ENCODE measurements at regions not wholly inside any gene's neighbourhood (a gene's known extent, or its start where the extent isn't known, plus 50 kb on each side); places are given as distances from the start of the nearest gene placed in this dataset.

DNA sequence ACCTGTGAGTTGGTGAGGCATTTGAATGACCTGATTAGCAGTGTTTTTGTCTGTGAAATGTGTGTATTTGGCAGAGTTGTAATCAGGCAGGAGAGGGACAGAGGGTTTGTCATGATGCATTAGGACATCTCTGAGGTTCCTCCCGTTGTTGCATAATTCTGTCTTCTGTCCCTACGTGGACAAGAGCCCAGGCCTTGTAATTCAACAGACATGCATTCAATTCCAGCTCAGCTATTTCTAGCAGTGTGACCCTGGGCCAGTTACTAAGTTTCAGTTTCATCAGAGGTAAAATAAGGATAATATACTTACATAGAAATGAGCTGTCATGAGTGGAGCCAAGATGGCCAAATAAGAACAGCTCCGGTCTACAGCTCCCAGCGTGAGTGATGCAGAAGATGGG lies 208.6 kb downstream of the SLC38A4 start:
- Mint-ChIP-seq H3K27me3 (ENCODE audit: unreplicated experiment) (no peaks in the 10 kb centered on the region), H3K27ac (ENCODE audit: unreplicated experiment) (no peak overlapping the region), H3K9me3 (ENCODE audit: low read depth, unreplicated experiment) (peaks cover 14% of the 10 kb centered on the region), H3K4me3 (ENCODE audit: low read depth, unreplicated experiment) (no peak overlapping the region), H3K36me3 (ENCODE audit: insufficient read depth, unreplicated experiment) (no peaks in the 10 kb centered on the region), H3K4me1 (ENCODE audit: low read depth, unreplicated experiment) (no peaks in the 10 kb centered on the region)
- no peak for DNase-seq
- intact Hi-C loops (cut with micrococcal nuclease; ENCODE audit: unreplicated experiment) = no loop called here
- no TSS peak for BruUV-seq (replicated peaks)
- CTCF ChIA-PET = no interaction called here
- TF ChIP-seq, protein P1, sequence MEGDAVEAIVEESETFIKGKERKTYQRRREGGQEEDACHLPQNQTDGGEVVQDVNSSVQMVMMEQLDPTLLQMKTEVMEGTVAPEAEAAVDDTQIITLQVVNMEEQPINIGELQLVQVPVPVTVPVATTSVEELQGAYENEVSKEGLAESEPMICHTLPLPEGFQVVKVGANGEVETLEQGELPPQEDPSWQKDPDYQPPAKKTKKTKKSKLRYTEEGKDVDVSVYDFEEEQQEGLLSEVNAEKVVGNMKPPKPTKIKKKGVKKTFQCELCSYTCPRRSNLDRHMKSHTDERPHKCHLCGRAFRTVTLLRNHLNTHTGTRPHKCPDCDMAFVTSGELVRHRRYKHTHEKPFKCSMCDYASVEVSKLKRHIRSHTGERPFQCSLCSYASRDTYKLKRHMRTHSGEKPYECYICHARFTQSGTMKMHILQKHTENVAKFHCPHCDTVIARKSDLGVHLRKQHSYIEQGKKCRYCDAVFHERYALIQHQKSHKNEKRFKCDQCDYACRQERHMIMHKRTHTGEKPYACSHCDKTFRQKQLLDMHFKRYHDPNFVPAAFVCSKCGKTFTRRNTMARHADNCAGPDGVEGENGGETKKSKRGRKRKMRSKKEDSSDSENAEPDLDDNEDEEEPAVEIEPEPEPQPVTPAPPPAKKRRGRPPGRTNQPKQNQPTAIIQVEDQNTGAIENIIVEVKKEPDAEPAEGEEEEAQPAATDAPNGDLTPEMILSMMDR (IDR thresholded peaks at IDR 0.05; ENCODE audit: unreplicated experiment) = no peak

DNA sequence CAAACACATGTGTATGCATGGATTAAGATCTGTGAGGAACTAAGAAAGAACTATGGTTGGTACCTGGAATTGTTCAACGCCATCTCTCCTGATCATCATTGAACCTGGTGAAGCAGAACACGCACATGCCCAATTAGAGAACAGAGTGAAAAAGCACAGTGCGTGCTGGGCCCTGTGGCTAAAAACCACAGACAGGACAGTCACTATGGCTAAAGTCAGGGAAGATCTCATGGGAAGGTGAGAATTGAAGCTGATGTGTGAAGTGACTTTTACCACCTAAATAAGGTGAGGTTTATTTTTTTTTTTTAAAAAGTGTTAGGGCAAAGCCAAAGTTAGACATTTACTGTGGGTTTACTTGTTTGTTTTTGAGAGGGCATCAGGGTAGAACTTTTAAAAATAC lies 215.0 kb downstream of the SLC38A4 start:
- H3K9me3 Mint-ChIP-seq (ENCODE audit: low read depth, unreplicated experiment) = peaks cover 6% of the 10 kb centered on the region
- no peaks in the 10 kb centered on the region for H3K36me3 Mint-ChIP-seq (ENCODE audit: insufficient read depth, unreplicated experiment)
- no peak overlapping the region for H3K4me3 Mint-ChIP-seq (ENCODE audit: low read depth, unreplicated experiment)
- no peaks in the 10 kb centered on the region for H3K4me1 Mint-ChIP-seq (ENCODE audit: low read depth, unreplicated experiment)
- no peak overlapping the region for H3K27ac Mint-ChIP-seq (ENCODE audit: unreplicated experiment)
- TF ChIP-seq, protein P1 (IDR thresholded peaks at IDR 0.05; ENCODE audit: unreplicated experiment) = no peak
- BruUV-seq (replicated peaks) = no TSS peak
- intact Hi-C loops (cut with micrococcal nuclease; ENCODE audit: unreplicated experiment) = no loop called here
- CTCF ChIA-PET = no interaction called here
- DNase-seq = no peak
- no peaks in the 10 kb centered on the region for H3K27me3 Mint-ChIP-seq (ENCODE audit: unreplicated experiment)

DNA sequence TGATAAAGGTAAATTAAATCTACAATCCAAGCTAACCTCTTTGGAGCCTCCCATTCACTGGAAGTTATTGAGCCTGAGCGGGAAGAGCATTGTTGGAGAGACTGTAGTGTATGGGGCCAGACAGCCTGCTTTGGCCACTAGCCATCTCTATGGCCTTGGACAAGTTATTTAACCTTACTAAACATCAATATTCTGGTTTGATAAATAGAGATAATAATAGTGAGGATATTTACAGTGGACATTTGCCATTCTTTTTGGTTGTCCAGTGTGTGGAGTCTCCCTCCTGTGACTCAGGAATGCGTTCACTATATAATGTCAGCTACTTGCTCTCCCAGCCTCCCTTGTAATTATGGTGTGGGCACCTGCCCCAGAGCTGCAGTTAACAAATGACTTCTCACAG lies 216.1 kb downstream of the SLC38A4 start:
- peaks cover 6% of the 10 kb centered on the region for H3K9me3 Mint-ChIP-seq (ENCODE audit: low read depth, unreplicated experiment)
- intact Hi-C loops (cut with micrococcal nuclease; ENCODE audit: unreplicated experiment) = no loop called here
- no peak for DNase-seq
- H3K4me3 Mint-ChIP-seq (ENCODE audit: low read depth, unreplicated experiment) = no peak overlapping the region
- CTCF ChIA-PET = no interaction called here
- no peak overlapping the region for H3K27ac Mint-ChIP-seq (ENCODE audit: unreplicated experiment)
- H3K27me3 Mint-ChIP-seq (ENCODE audit: unreplicated experiment) = no peaks in the 10 kb centered on the region
- TF ChIP-seq, protein P1 (IDR thresholded peaks at IDR 0.05; ENCODE audit: unreplicated experiment) = no peak
- no peaks in the 10 kb centered on the region for H3K4me1 Mint-ChIP-seq (ENCODE audit: low read depth, unreplicated experiment)
- no TSS peak for BruUV-seq (replicated peaks)
- H3K36me3 Mint-ChIP-seq (ENCODE audit: insufficient read depth, unreplicated experiment) = no peaks in the 10 kb centered on the region

DNA sequence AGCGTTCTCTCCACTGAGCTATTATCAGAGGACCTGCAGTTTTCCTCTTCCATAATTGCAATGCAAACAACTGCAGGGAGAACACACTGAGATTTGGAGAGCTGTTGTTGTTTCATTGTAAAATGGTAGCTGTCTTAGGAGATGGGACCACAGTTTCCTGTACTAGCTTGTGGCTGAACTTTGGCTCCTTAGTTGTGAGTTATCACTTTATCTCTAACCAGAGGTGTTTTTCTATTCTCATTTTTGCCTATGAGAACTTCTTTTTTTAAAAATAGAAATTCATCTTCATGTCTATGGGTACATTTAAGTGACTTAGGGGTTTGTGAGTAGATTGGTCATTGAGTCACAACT lies 216.5 kb downstream of the SLC38A4 start:
- no peaks in the 10 kb centered on the region for H3K36me3 Mint-ChIP-seq (ENCODE audit: insufficient read depth, unreplicated experiment)
- no TSS peak for BruUV-seq (replicated peaks)
- H3K27ac Mint-ChIP-seq (ENCODE audit: unreplicated experiment) = no peak overlapping the region
- no peak overlapping the region for H3K4me3 Mint-ChIP-seq (ENCODE audit: low read depth, unreplicated experiment)
- peaks cover 6% of the 10 kb centered on the region for H3K9me3 Mint-ChIP-seq (ENCODE audit: low read depth, unreplicated experiment)
- TF ChIP-seq, protein P1 (IDR thresholded peaks at IDR 0.05; ENCODE audit: unreplicated experiment) = no peak
- no peak for DNase-seq
- CTCF ChIA-PET = no interaction called here
- H3K27me3 Mint-ChIP-seq (ENCODE audit: unreplicated experiment) = no peaks in the 10 kb centered on the region
- H3K4me1 Mint-ChIP-seq (ENCODE audit: low read depth, unreplicated experiment) = no peaks in the 10 kb centered on the region
- intact Hi-C loops (cut with micrococcal nuclease; ENCODE audit: unreplicated experiment) = no loop called here

Measured in Calu3 (cell line).